OCI-LY1 (cell line): ENCODE measurements at regions not wholly inside any gene's neighbourhood (a gene's known extent, or its start where the extent isn't known, plus 50 kb on each side); places are given as distances from the start of the nearest gene placed in this dataset.

ENCODE experiments used
- EZH2 ChIP-seq: fragments of 200-600 bp; sonication (generic), shearing (Covaris generic); IDR thresholded peaks from 2 replicates; pipeline ENCODE4 v1.8.0; 2017; ENCODE audit warnings: borderline replicate concordance, mixed run types, mild to moderate bottlenecking, antibody characterized with exemption, low read length, moderate library complexity, mixed read lengths
- TF ChIP-seq, protein P1 (sequence below): fragments of 200-600 bp; sonication (generic), shearing (Covaris generic); IDR thresholded peaks from 2 replicates; pipeline ENCODE4 v1.5.1; 2017; ENCODE audit warnings: mild to moderate bottlenecking, antibody characterized with exemption, low read length, moderate library complexity, mixed read lengths

DNA sequence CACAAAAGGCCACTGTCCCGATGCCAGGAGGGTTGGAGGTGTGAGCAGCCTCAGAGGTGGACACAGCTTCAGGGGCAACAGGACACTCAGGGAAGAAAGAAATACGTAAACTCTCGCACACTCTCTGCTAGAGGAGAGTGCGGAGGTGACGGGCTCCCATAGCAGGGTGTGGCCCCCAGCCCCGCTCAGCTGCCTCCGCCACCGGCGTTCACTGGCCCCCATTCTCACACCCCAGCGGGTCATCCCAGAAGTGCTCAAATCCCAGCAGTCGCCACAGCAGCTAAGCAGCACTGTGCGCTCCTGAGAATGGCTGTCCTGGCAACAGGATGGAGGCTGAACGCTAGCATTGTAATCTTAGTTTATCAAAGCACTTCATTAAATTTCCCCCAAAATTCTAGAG lies 315.6 kb upstream of the SALL3 start:
- TF ChIP-seq, protein P1, sequence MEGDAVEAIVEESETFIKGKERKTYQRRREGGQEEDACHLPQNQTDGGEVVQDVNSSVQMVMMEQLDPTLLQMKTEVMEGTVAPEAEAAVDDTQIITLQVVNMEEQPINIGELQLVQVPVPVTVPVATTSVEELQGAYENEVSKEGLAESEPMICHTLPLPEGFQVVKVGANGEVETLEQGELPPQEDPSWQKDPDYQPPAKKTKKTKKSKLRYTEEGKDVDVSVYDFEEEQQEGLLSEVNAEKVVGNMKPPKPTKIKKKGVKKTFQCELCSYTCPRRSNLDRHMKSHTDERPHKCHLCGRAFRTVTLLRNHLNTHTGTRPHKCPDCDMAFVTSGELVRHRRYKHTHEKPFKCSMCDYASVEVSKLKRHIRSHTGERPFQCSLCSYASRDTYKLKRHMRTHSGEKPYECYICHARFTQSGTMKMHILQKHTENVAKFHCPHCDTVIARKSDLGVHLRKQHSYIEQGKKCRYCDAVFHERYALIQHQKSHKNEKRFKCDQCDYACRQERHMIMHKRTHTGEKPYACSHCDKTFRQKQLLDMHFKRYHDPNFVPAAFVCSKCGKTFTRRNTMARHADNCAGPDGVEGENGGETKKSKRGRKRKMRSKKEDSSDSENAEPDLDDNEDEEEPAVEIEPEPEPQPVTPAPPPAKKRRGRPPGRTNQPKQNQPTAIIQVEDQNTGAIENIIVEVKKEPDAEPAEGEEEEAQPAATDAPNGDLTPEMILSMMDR: no peak
- TF ChIP-seq EZH2: no peak
